ENCODE measurements at regions not wholly inside any gene's neighbourhood (a gene's known extent, or its start where the extent isn't known, plus 50 kb on each side); places are given as distances from the start of the nearest gene placed in this dataset.
"Not testable (repeated sequence)": the region's sequence is repeated elsewhere in the genome, so short reads cannot be mapped to it uniquely, and the experiment has no call there.

DNA sequence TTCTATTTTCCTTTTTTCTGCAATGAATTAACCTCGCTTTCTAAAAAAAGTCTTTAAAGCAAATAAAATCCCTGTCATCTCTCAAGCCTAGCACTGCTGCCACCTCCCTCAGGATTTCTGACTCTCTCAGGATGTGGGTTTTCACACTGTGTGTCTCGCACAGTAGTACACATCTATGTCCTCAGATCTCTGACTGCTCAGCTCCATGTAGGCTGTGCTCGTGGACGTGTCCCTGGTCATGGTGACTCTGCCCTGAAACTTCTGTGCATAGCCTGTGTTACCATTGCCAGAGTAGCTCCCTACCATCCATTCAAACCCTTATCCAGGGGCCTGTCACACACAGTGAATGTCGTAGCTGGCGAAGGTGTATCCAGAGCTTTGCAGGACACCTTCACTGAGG, 619.3 kb downstream of the TMEM121 start:
- not testable (repeated sequence) for H3K4me3 Mint-ChIP-seq, H3K27ac Mint-ChIP-seq, DNase-seq, H3K27me3 Mint-ChIP-seq, H3K9me3 Mint-ChIP-seq, H3K36me3 Mint-ChIP-seq
- H3K4me1 Mint-ChIP-seq: peaks cover 11% of the 10 kb centered on the region

DNA sequence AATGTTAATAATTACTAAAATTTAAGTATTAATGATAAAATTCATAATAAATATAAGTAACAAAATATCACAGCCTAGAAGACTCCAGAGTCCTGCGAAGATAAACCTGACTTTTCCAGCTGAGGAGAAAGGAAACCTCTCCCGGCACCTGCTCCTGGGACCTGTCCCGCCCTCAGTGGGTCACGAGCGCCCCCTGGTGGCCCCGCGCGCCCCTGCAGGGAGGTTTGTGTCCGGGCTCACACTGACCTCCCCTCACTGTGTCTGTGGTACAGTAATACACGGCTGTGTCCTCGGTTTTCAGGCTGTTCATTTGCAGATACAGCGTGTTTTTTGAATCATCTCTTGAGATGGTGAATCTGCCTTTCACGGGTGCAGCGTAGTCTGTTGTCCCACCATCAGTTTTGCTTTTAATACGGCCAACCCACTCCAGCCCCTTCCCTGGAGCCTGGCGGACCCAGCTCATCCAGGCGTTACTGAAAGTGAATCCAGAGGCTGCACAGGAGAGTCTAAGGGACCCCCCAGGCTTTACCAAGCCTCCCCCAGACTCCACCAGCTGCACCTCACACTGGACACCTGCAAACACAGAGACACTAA, 627.1 kb downstream of the TMEM121 start:
- H3K27me3 Mint-ChIP-seq: peaks cover 11% of the 10 kb centered on the region
- DNase-seq: peak; percentile 74
- H3K4me1 Mint-ChIP-seq, H3K36me3 Mint-ChIP-seq, H3K27ac Mint-ChIP-seq, H3K9me3 Mint-ChIP-seq, H3K4me3 Mint-ChIP-seq: not testable (repeated sequence)

DNA sequence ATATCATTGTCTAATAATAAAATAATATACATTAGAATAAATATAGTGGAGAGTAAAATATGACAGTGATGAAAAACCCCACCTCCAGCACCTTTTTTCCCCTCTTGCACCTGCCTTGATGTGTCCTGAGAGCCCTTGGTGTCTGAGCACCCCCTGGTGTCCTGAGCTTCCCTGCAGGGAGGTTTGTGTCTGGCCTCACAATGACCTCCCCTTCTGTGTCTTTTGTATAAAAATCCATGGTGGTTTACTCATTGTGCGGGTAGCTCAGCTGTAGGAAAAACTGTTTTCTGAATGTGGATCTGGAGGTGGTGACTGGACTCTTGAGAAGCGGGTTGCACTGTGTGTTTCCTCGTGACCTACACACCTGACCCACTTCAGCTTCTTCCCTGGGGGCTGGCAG, 636.9 kb downstream of the TMEM121 start:
- Mint-ChIP-seq H3K9me3 (no peaks in the 10 kb centered on the region), H3K36me3 (no peaks in the 10 kb centered on the region), H3K27ac (no peak overlapping the region), H3K4me3 (no peak overlapping the region), H3K4me1 (peaks cover 12% of the 10 kb centered on the region), H3K27me3 (peaks cover 23% of the 10 kb centered on the region)
- DNase-seq: no peak

DNA sequence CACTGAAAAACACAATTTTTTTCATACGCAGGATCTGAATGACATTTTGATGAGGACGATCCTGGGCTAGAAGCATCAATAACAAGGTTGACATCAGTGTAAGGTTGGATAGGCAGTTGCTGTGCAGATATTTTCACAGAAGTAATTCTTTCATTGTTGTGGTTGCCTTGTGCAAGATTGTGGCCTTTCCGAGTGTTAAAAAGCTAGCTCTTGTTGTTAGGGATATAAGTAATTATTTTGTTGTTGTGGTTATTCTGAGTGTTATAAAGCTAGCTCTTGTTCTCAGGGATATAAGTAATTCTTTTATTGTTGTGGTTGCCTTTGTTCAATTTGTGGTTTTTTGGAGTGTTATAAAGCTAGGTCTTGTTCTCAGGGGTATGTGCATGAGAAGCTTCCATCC, 637.4 kb downstream of the TMEM121 start:
- H3K9me3 Mint-ChIP-seq, H3K36me3 Mint-ChIP-seq, H3K27ac Mint-ChIP-seq, H3K4me3 Mint-ChIP-seq, DNase-seq: not testable (repeated sequence)
- Mint-ChIP-seq H3K27me3 (peaks cover 23% of the 10 kb centered on the region), H3K4me1 (peaks cover 12% of the 10 kb centered on the region)

DNA sequence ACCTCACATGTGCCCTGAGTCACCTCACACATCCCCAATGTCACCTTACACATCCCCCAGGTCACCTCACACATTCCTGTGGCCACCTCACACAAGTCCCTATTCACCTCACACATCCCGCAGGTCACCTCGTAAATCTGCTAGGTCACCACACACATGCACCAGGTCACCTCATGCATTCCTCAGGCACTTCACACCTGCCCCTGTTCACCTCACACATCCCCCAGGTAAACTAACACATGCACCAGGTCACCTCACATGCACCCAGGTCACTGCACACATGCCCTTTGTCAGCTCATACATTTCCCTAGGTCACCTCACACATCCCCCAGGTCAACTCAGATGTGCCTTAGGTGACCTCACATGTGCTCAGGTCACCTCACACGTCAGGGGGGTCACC, 639.8 kb downstream of the TMEM121 start:
- no peak overlapping the region for H3K4me3 Mint-ChIP-seq

DNA sequence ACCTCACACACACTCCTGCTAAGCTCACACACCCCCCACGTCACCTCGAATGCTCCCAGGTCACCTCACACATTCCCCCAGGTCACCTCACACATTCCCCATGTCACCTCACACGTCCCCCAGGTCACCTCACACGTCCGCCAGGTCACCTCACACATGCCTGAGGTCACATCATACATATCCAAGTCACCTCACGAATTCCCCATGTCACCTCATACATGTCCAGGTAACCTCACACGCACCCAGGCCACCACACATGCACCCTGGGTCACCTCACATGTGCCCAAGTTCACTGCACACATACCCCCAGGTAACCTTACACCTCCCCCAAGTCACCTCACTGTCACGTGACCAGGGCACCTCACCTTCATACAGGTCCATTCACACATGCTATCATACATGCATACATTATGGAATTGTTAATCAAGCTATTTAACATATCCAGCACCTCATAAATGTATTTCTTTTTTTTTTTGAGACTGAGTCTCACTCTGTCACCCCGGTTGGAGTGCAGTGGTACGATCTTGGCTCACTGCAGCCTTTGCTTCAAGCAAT, 640.3 kb downstream of the TMEM121 start:
- Mint-ChIP-seq H3K4me3 (no peak overlapping the region), H3K36me3 (no peaks in the 10 kb centered on the region), H3K27ac (no peak overlapping the region), H3K4me1 (peaks cover 21% of the 10 kb centered on the region), H3K27me3 (peaks cover 4% of the 10 kb centered on the region), H3K9me3 (no peaks in the 10 kb centered on the region)
- DNase-seq: no peak

More for the DNA sequence above, 639.8 kb downstream of the TMEM121 start:
- Mint-ChIP-seq H3K36me3 (no peaks in the 10 kb centered on the region), H3K27ac (no peak overlapping the region), H3K27me3 (peaks cover 8% of the 10 kb centered on the region), H3K4me1 (peaks cover 21% of the 10 kb centered on the region), H3K9me3 (no peaks in the 10 kb centered on the region)
- no peak for DNase-seq

DNA sequence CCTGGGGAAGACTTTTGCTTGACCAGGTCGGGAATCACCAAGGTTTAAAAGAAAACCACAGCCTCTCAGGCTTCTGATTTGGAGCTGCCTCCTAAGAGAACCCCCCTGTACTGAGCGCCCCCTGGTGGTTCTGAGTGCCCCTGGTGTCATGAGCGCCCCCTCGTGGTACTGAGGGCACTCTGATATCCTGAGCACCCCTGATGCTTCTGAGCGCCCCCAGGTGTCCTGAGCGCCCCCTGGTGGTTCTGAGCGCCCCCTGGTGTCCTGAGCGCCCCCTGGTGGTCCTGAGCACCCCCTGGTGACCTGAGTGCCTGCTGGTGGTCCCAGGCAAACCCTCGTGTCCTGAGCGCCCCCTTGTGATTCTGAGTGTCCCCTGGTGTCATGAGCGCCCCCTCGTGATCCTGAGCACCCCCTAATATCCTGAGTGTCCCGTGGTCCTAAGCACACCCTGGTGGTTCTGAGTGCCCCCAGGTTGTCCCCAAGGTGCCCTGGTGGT, 643.8 kb downstream of the TMEM121 start:
- H3K36me3 Mint-ChIP-seq, H3K27me3 Mint-ChIP-seq, H3K27ac Mint-ChIP-seq, H3K9me3 Mint-ChIP-seq, H3K4me3 Mint-ChIP-seq: not testable (repeated sequence)
- peak; percentile 80 for DNase-seq
- H3K4me1 Mint-ChIP-seq: peaks cover 29% of the 10 kb centered on the region

DNA sequence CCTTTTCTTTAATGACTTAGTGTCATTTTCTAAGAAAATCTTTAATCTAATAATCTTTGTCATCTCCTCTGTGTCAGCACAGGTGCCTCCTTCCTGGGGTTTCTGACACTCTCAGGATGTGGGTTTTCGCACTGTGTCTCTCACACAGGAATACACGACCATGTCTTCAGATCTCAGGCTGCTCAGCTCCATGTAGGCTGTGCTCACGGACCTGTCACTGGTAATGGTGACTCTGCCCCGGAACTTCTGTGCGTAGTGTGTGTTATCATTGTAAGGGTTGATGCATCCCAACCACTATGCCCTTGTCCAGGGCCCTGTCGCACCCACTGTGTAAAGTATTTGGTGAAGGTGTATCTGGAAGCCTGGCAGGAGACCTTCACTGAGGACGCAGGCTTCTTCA, 647.8 kb downstream of the TMEM121 start:
- DNase-seq: peak; percentile 55
- H3K4me3 Mint-ChIP-seq: no peak overlapping the region
- H3K27ac Mint-ChIP-seq: peak overlapping the region; percentile 1
- H3K9me3 Mint-ChIP-seq: no peaks in the 10 kb centered on the region
- no peaks in the 10 kb centered on the region for H3K36me3 Mint-ChIP-seq
- H3K4me1 Mint-ChIP-seq: peaks cover 45% of the 10 kb centered on the region
- no peaks in the 10 kb centered on the region for H3K27me3 Mint-ChIP-seq

DNA sequence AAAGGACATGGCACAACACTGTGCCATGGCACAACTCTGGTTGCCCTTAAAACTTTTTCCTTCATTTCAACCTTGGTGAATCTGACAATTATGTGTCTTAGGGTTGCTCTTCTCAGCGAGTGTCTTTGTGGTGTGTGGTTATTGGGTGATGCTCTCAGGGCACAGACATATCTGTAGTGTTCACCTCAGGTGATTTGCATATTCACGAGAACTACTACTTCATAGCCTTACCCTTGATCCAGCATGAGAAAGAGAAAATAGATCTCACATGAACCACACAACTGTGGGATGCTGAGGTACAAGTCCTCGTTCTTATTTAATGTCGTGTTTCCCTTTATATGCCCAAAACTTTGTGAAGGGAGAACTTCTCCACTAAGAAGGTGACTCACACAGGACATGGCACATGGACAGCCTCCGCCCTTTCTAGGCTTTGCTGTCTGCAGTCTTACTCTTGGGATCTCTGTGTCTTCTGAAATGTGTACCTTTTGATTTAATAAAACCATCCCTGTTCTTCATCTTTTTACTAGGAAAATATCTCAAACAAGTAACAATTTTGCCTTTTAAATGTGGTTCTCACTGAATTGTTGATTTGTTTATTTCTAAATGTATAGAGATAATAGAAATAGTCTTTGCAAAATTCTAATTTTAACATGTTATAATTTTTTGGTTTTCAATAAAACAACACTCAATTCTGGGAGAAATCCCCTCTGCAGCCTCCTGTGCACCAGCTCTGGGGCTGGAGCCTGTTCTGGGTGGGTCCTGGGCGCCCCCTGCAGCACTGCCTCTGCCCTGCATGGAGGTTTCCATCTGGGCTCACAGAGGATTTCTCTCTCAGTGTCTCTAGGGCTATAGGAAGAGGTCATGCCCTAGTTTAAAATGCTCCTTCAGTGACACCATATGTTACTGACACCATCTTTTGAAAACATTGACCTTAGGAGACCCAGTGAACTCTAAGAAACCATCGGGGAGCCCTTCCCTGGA, 651.2 kb downstream of the TMEM121 start:
- not testable (repeated sequence) for H3K36me3 Mint-ChIP-seq, H3K9me3 Mint-ChIP-seq, H3K4me3 Mint-ChIP-seq, H3K27me3 Mint-ChIP-seq
- Mint-ChIP-seq H3K27ac (peak overlapping the region; percentile 0), H3K4me1 (peaks cover 36% of the 10 kb centered on the region)
- peak; percentile 38 for DNase-seq

DNA sequence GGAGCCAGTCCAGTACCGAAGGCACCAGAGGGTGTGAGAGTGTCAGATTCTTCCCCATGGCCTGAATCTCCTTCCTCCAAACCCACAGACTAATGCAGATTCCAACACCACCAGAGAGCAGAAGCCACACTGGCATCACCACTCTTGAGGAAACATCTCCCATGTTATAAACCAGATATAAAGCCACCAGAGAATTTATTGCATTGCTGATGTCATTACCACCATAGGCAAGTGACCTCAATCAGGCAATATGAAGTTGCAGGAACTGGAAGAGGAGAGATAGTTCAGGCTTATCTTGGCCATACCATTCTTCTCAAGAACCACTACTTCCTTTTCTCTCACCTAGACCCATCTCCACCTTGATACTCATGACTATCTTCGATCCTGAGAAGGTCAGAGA, 653.4 kb downstream of the TMEM121 start:
- Mint-ChIP-seq H3K27me3 (no peaks in the 10 kb centered on the region), H3K4me3 (no peak overlapping the region), H3K9me3 (no peaks in the 10 kb centered on the region), H3K27ac (no peak overlapping the region), H3K36me3 (no peaks in the 10 kb centered on the region), H3K4me1 (peaks cover 32% of the 10 kb centered on the region)
- DNase-seq: no peak

DNA sequence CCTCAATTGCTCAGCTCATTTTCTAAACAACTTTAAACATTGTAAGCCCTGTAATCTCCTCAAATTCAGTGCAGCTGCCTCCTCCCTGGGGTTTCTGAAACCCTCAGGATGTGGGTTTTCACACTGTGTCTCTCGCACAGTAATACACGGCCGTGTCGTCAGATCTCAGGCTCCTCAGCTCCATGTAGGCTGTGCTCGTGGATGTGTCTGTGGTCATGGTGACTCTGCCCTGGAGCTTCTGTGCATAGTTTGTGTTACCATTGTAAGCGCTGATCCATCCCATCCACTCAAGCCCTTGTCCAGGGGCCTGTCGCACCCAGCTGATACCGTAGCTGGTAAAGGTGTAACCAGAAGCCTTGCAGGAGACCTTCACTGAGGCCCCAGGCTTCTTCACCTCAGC, 658.4 kb downstream of the TMEM121 start:
- not testable (repeated sequence) for H3K9me3 Mint-ChIP-seq, H3K36me3 Mint-ChIP-seq, H3K27me3 Mint-ChIP-seq, H3K4me3 Mint-ChIP-seq, H3K27ac Mint-ChIP-seq
- peaks cover 30% of the 10 kb centered on the region for H3K4me1 Mint-ChIP-seq
- peak; percentile 64 for DNase-seq

DNA sequence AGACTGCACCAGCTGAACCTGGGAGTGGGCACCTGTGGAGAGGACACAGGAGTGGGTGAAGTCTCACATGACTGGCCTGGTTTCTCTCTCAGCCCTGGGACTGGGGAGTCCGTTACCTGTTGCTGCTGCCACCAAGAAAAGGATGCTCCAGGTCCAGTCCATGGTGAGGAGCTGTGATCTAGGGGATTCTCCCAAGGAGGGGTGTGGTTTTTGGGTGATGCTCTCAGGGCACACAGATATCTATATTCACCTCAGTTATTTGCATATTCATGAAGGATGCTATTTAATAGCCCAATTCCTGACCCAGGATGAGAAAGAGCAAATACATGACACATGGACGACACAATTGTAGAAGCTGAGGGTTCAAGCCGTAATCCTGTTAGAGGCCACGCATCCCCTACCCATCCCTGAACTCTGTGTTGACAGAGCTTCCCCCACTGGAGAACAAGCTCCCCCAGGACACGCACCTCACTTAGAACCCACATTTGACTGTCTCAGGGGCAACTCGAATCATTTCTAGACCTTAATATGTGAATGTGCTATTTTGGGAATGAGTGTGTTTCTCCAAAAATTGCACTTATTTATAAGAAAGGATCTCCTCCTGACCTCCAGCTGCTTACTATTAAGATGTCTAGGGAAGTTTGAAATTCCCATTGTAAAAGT, 658.9 kb downstream of the TMEM121 start:
- H3K27me3 Mint-ChIP-seq, DNase-seq, H3K36me3 Mint-ChIP-seq, H3K4me3 Mint-ChIP-seq, H3K9me3 Mint-ChIP-seq, H3K27ac Mint-ChIP-seq: not testable (repeated sequence)
- H3K4me1 Mint-ChIP-seq: peaks cover 30% of the 10 kb centered on the region

DNA sequence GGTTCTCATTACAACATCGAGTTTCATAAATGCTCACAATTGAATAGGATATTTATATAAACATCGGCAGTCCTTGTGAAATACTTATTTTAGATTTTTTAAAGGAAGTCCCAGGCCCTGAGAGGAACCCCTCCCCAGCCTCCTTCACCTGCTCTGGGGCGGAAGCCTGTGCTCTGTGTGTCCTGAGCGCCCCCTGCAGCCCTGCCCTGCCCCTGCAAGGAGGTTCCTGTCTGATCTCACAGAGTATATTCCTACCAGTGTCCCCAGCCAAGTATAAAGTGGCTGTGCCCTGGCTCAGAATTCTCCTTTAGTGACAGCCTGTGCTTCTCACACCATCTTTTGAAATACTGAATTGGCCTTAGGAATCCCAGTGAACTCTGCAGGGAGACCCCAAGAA, 659.5 kb downstream of the TMEM121 start:
- H3K4me3 Mint-ChIP-seq: no peak overlapping the region
- H3K27me3 Mint-ChIP-seq: no peaks in the 10 kb centered on the region
- peak; percentile 54 for DNase-seq

DNA sequence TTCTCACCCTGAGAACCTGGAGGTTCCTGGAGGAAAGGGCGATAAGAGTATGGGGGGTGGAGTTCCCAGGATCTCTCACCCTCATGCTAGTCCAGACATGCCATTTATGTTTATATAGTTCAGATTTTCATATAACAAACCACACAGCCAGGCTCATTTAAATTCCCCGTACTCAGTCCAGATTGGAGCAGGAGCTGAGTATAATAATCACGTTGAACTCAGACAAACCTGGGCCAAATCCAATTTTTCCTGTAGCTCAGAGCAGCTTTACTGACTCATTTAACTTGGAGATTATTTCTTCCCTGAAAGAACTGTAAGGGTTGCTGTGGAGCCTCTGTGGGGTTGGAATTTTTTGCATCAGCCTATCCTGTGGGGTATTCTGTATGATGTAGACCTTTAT, 660.8 kb downstream of the TMEM121 start:
- H3K27me3 Mint-ChIP-seq: no peaks in the 10 kb centered on the region
- no peaks in the 10 kb centered on the region for H3K9me3 Mint-ChIP-seq
- no peak overlapping the region for H3K4me3 Mint-ChIP-seq
- DNase-seq: no peak
- H3K27ac Mint-ChIP-seq: no peak overlapping the region
- H3K36me3 Mint-ChIP-seq: no peaks in the 10 kb centered on the region
- peaks cover 31% of the 10 kb centered on the region for H3K4me1 Mint-ChIP-seq

More for the DNA sequence above, 659.5 kb downstream of the TMEM121 start:
- Mint-ChIP-seq H3K4me1 (peaks cover 30% of the 10 kb centered on the region), H3K27ac (no peak overlapping the region), H3K9me3 (no peaks in the 10 kb centered on the region), H3K36me3 (no peaks in the 10 kb centered on the region)

DNA sequence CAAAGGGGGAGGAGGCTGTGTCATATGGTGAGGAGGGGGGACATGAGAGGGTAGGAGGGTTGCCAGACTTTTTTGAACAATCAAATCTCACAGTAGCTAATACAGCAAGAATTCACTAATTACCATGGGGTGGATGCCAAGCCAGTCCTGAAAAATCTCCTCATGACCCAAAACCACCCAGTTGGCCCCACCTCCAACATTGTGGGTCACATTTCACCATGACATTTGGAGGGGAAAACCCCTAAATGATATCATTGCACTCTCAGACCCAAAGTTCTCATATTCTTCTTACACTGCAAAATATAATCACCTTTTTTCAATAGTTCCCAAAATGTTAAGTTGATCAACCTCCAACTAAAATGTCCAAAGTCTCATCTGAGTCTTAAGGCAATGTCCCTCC, 666.3 kb downstream of the TMEM121 start:
- H3K4me3 Mint-ChIP-seq, H3K27ac Mint-ChIP-seq: not testable (repeated sequence)
- H3K27me3 Mint-ChIP-seq: peaks cover 12% of the 10 kb centered on the region

More for the DNA sequence above, 666.3 kb downstream of the TMEM121 start:
- H3K4me1 Mint-ChIP-seq: peaks cover 20% of the 10 kb centered on the region
- DNase-seq: peak; percentile 54
- not testable (repeated sequence) for H3K9me3 Mint-ChIP-seq, H3K36me3 Mint-ChIP-seq

Data from activated naive CD8-positive, alpha-beta T cell treated with anti-CD3 and anti-CD28 coated beads for 36 hours (primary cell).